ENCODE measurements at regions not wholly inside any gene's neighbourhood (a gene's known extent, or its start where the extent isn't known, plus 50 kb on each side); places are given as distances from the start of the nearest gene placed in this dataset.
"Not testable (repeated sequence)": the region's sequence is repeated elsewhere in the genome, so short reads cannot be mapped to it uniquely, and the experiment has no call there.

DNA sequence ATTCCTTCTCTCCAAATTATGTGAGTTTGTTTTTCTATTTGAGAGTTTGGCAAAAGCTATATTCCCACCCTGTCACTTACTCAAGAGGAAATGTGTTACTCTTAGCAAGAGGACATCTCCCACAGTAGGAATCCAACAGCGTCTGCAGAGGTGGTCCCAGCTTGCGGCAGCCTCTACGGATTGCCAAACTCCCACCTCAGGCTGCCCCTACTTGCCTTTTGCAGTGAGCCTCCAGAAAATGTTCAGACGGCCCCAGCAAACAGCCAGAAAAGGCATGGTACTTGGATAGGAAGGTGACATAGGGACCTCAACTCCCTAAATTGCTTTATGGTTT is 158.4 kb downstream of the SUCLG1 start:
- no peak for TF ChIP-seq EZH2 (IDR thresholded peaks at IDR 0.05; ENCODE audit: borderline replicate concordance, low read depth, low read length, severe bottlenecking)
- TF ChIP-seq, protein P1, sequence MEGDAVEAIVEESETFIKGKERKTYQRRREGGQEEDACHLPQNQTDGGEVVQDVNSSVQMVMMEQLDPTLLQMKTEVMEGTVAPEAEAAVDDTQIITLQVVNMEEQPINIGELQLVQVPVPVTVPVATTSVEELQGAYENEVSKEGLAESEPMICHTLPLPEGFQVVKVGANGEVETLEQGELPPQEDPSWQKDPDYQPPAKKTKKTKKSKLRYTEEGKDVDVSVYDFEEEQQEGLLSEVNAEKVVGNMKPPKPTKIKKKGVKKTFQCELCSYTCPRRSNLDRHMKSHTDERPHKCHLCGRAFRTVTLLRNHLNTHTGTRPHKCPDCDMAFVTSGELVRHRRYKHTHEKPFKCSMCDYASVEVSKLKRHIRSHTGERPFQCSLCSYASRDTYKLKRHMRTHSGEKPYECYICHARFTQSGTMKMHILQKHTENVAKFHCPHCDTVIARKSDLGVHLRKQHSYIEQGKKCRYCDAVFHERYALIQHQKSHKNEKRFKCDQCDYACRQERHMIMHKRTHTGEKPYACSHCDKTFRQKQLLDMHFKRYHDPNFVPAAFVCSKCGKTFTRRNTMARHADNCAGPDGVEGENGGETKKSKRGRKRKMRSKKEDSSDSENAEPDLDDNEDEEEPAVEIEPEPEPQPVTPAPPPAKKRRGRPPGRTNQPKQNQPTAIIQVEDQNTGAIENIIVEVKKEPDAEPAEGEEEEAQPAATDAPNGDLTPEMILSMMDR (IDR thresholded peaks at IDR 0.05; ENCODE audit: borderline replicate concordance, extremely low read depth, low read length, poor library complexity, severe bottlenecking): no peak
- Histone ChIP-seq H3K4me3 (ENCODE audit: low read depth in 1 of 2, low read length in 2 of 2) (no peak overlapping the region), H4K20me1 (ENCODE audit: insufficient read depth, low read length) (no peaks in the 10 kb centered on the region), H3K4me1 (ENCODE audit: insufficient read depth, low read length) (no peaks in the 10 kb centered on the region), H2AFZ (ENCODE audit: low read depth, low read length) (no peak overlapping the region), H3K9me3 (ENCODE audit: insufficient read depth, low read length, severe bottlenecking) (no peaks in the 10 kb centered on the region), H3K79me2 (ENCODE audit: insufficient read depth, low read length) (no peaks in the 10 kb centered on the region), H3K27ac (ENCODE audit: low read length) (no peak overlapping the region), H3K4me2 (ENCODE audit: insufficient read depth, low read length) (no peak overlapping the region), H3K27me3 (ENCODE audit: insufficient read depth, low read length, poor library complexity) (no peaks in the 10 kb centered on the region), H3K36me3 (ENCODE audit: insufficient read depth, low read length) (no peaks in the 10 kb centered on the region), H3K9ac (ENCODE audit: low read depth, low read length) (no peak overlapping the region)
- no peak for DNase-seq
- no peak for ATAC-seq (ENCODE audit: insufficient read depth, low read depth)

DNA sequence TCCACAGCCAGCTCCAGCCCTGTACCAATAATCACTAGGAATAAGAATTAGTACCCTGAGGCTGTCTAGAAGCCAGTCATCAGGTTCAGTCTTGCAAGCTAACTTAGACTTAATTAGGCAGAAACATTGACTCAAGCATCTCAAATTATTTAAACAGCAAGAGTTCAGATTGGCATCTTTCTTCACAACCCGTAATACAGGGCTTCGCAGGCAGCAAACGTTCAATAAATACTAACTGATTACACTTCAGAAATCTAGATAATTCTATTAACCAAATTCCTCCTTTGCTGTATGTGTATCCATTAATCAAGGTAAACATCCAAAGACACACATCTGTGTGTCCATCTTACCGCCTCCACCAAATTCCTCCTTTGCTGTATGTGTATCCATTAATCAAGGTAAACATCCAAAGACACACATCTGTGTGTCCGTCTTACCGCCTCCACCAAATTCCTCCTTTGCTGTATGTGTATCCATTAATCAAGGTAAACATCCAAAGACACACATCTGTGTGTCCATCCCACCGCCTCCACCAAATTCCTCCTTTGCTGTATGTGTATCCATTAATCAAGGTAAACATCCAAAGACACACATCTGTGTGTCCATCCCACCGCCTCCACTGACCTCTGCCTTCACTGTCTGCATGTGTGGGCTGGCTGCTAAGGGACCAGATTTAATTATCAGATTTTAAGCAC is 158.9 kb downstream of the SUCLG1 start:
- not testable (repeated sequence) for DNase-seq; H3K4me2 ChIP-seq (ENCODE audit: insufficient read depth, low read length); H3K4me3 ChIP-seq (ENCODE audit: low read depth in 1 of 2, low read length in 2 of 2)

GRCh38 chr2:84299211-84299775 is 159.8 kb downstream of the SUCLG1 start:
- DNase-seq (no peak), ATAC-seq (ENCODE audit: insufficient read depth, low read depth) (no peak)
- H2AFZ ChIP-seq (ENCODE audit: low read depth, low read length): no peak overlapping the region
- TF ChIP-seq EZH2 (IDR thresholded peaks at IDR 0.05; ENCODE audit: borderline replicate concordance, low read depth, low read length, severe bottlenecking): no peak
- TF ChIP-seq, protein P1 (IDR thresholded peaks at IDR 0.05; ENCODE audit: borderline replicate concordance, extremely low read depth, low read length, poor library complexity, severe bottlenecking): no peak
- no peaks in the 10 kb centered on the region for H3K36me3 ChIP-seq (ENCODE audit: insufficient read depth, low read length)
- H3K9ac ChIP-seq (ENCODE audit: low read depth, low read length): no peak overlapping the region
- H3K27ac ChIP-seq (ENCODE audit: low read length): no peak overlapping the region
- no peaks in the 10 kb centered on the region for H3K79me2 ChIP-seq (ENCODE audit: insufficient read depth, low read length)
- H3K4me2 ChIP-seq (ENCODE audit: insufficient read depth, low read length): no peak overlapping the region
- no peak overlapping the region for H3K4me3 ChIP-seq (ENCODE audit: low read depth in 1 of 2, low read length in 2 of 2)
- no peaks in the 10 kb centered on the region for H3K4me1 ChIP-seq (ENCODE audit: insufficient read depth, low read length)
- H4K20me1 ChIP-seq (ENCODE audit: insufficient read depth, low read length): no peaks in the 10 kb centered on the region
- H3K9me3 ChIP-seq (ENCODE audit: insufficient read depth, low read length, severe bottlenecking): no peaks in the 10 kb centered on the region
- H3K27me3 ChIP-seq (ENCODE audit: insufficient read depth, low read length, poor library complexity): no peaks in the 10 kb centered on the region

More for the DNA sequence above, 158.9 kb downstream of the SUCLG1 start:
- H2AFZ ChIP-seq (ENCODE audit: low read depth, low read length); ATAC-seq (ENCODE audit: insufficient read depth, low read depth); H3K27me3 ChIP-seq (ENCODE audit: insufficient read depth, low read length, poor library complexity); H3K4me1 ChIP-seq (ENCODE audit: insufficient read depth, low read length); H3K79me2 ChIP-seq (ENCODE audit: insufficient read depth, low read length); H3K9ac ChIP-seq (ENCODE audit: low read depth, low read length); H3K27ac ChIP-seq (ENCODE audit: low read length); H3K9me3 ChIP-seq (ENCODE audit: insufficient read depth, low read length, severe bottlenecking); H3K36me3 ChIP-seq (ENCODE audit: insufficient read depth, low read length); H4K20me1 ChIP-seq (ENCODE audit: insufficient read depth, low read length): not testable (repeated sequence)

GRCh38 chr2:84297155-84297554 is 161.9 kb downstream of the SUCLG1 start:
- no peaks in the 10 kb centered on the region for H3K36me3 ChIP-seq (ENCODE audit: insufficient read depth, low read length)
- no peak overlapping the region for H3K4me2 ChIP-seq (ENCODE audit: insufficient read depth, low read length)
- no peaks in the 10 kb centered on the region for H3K27me3 ChIP-seq (ENCODE audit: insufficient read depth, low read length, poor library complexity)
- ATAC-seq (ENCODE audit: insufficient read depth, low read depth) (no peak), DNase-seq (no peak)
- no peaks in the 10 kb centered on the region for H3K4me1 ChIP-seq (ENCODE audit: insufficient read depth, low read length)
- H3K27ac ChIP-seq (ENCODE audit: low read length): no peak overlapping the region
- no peak overlapping the region for H3K4me3 ChIP-seq (ENCODE audit: low read depth in 1 of 2, low read length in 2 of 2)
- TF ChIP-seq, protein P1 (IDR thresholded peaks at IDR 0.05; ENCODE audit: borderline replicate concordance, extremely low read depth, low read length, poor library complexity, severe bottlenecking): no peak
- no peak for TF ChIP-seq EZH2 (IDR thresholded peaks at IDR 0.05; ENCODE audit: borderline replicate concordance, low read depth, low read length, severe bottlenecking)
- no peaks in the 10 kb centered on the region for H3K79me2 ChIP-seq (ENCODE audit: insufficient read depth, low read length)
- H3K9ac ChIP-seq (ENCODE audit: low read depth, low read length): no peak overlapping the region
- no peaks in the 10 kb centered on the region for H3K9me3 ChIP-seq (ENCODE audit: insufficient read depth, low read length, severe bottlenecking)
- no peak overlapping the region for H2AFZ ChIP-seq (ENCODE audit: low read depth, low read length)
- H4K20me1 ChIP-seq (ENCODE audit: insufficient read depth, low read length): no peaks in the 10 kb centered on the region
